IPS-15b (cell line): ENCODE measurements at regions not wholly inside any gene's neighbourhood (a gene's known extent, or its start where the extent isn't known, plus 50 kb on each side); places are given as distances from the start of the nearest gene placed in this dataset.

ENCODE experiments used
- H3K27me3 ChIP-seq: one replicate; pipeline ENCODE4 v1.6.1; 2013; ENCODE audit warnings: low read length; ENCODE audit not compliant: control insufficient read depth, insufficient read depth
- H3K36me3 ChIP-seq: one replicate; pipeline ENCODE4 v1.6.1; 2013; ENCODE audit warnings: low read length; ENCODE audit not compliant: control insufficient read depth, insufficient read depth
- H3K4me1 ChIP-seq: one replicate; pipeline ENCODE4 v1.6.1; 2013; ENCODE audit warnings: mild to moderate bottlenecking, low read length; ENCODE audit not compliant: control insufficient read depth, insufficient read depth
- H3K4me3 ChIP-seq: one replicate; pipeline ENCODE4 v1.5.1; 2013; ENCODE audit warnings: low read depth, low read length
- H3K9ac ChIP-seq: one replicate; pipeline ENCODE4 v1.6.1; 2013; ENCODE audit warnings: low read depth, mild to moderate bottlenecking, low read length
- H3K9me3 ChIP-seq: one replicate; pipeline ENCODE4 v1.6.1; 2013; ENCODE audit warnings: mild to moderate bottlenecking, low read length; ENCODE audit not compliant: control insufficient read depth, insufficient read depth

GRCh38 chr4:137106287-137106686 is 426.0 kb downstream of the PCDH18 start:
- H3K27me3 ChIP-seq, result no peaks in the 10 kb centered on the region

GRCh38 chr4:137090951-137091350 is 441.3 kb downstream of the PCDH18 start:
- Histone ChIP-seq H3K36me3 (no peaks in the 10 kb centered on the region), H3K9me3 (no peaks in the 10 kb centered on the region), H3K9ac (no peak overlapping the region), H3K27me3 (no peaks in the 10 kb centered on the region), H3K4me3 (no peak overlapping the region), H3K4me1 (no peaks in the 10 kb centered on the region)

More at GRCh38 chr4:137106287-137106686, 426.0 kb downstream of the PCDH18 start:
- Histone ChIP-seq H3K9me3 (no peaks in the 10 kb centered on the region), H3K4me3 (no peak overlapping the region), H3K9ac (no peak overlapping the region), H3K4me1 (no peaks in the 10 kb centered on the region), H3K36me3 (no peaks in the 10 kb centered on the region)

GRCh38 chr4:137083571-137084135 is 448.6 kb downstream of the PCDH18 start:
- Histone ChIP-seq H3K4me3 (no peak overlapping the region), H3K9ac (no peak overlapping the region), H3K9me3 (no peaks in the 10 kb centered on the region), H3K36me3 (no peaks in the 10 kb centered on the region), H3K4me1 (no peaks in the 10 kb centered on the region), H3K27me3 (no peaks in the 10 kb centered on the region)

- no peaks in the 10 kb centered on the region for H3K36me3 ChIP-seq
Measured at GRCh38 chr4:137082061-137082460, 450.2 kb downstream of the PCDH18 start.

GRCh38 chr4:137076908-137077307 is 455.4 kb downstream of the PCDH18 start:
- Histone ChIP-seq H3K4me3 (no peak overlapping the region), H3K9ac (no peak overlapping the region), H3K36me3 (no peaks in the 10 kb centered on the region), H3K27me3 (no peaks in the 10 kb centered on the region), H3K4me1 (no peaks in the 10 kb centered on the region), H3K9me3 (no peaks in the 10 kb centered on the region)

More at GRCh38 chr4:137082061-137082460, 450.2 kb downstream of the PCDH18 start:
- H3K4me3 ChIP-seq, result no peak overlapping the region
- no peaks in the 10 kb centered on the region for H3K27me3 ChIP-seq
- H3K9ac ChIP-seq, result no peak overlapping the region
- H3K9me3 ChIP-seq, result no peaks in the 10 kb centered on the region
- H3K4me1 ChIP-seq, result no peaks in the 10 kb centered on the region

- Histone ChIP-seq H3K9me3 (no peaks in the 10 kb centered on the region), H3K36me3 (no peaks in the 10 kb centered on the region), H3K4me3 (no peak overlapping the region), H3K27me3 (no peaks in the 10 kb centered on the region), H3K9ac (no peak overlapping the region), H3K4me1 (no peaks in the 10 kb centered on the region)
Measured at GRCh38 chr4:137075586-137075985, 456.7 kb downstream of the PCDH18 start.

- Histone ChIP-seq H3K4me3 (no peak overlapping the region), H3K9ac (no peak overlapping the region), H3K9me3 (no peaks in the 10 kb centered on the region), H3K36me3 (no peaks in the 10 kb centered on the region), H3K27me3 (no peaks in the 10 kb centered on the region), H3K4me1 (no peaks in the 10 kb centered on the region)
Measured at GRCh38 chr4:137070614-137071013, 461.7 kb downstream of the PCDH18 start.

- Histone ChIP-seq H3K4me1 (no peaks in the 10 kb centered on the region), H3K36me3 (no peaks in the 10 kb centered on the region), H3K9ac (no peak overlapping the region)
Measured at GRCh38 chr4:137069473-137069872, 462.8 kb downstream of the PCDH18 start.

GRCh38 chr4:137067735-137068134 is 464.6 kb downstream of the PCDH18 start:
- Histone ChIP-seq H3K9me3 (no peaks in the 10 kb centered on the region), H3K36me3 (no peaks in the 10 kb centered on the region), H3K9ac (no peak overlapping the region), H3K4me3 (no peak overlapping the region), H3K4me1 (no peaks in the 10 kb centered on the region), H3K27me3 (no peaks in the 10 kb centered on the region)

More at GRCh38 chr4:137069473-137069872, 462.8 kb downstream of the PCDH18 start:
- Histone ChIP-seq H3K27me3 (no peaks in the 10 kb centered on the region), H3K4me3 (no peak overlapping the region), H3K9me3 (no peaks in the 10 kb centered on the region)

- Histone ChIP-seq H3K9ac (no peak overlapping the region), H3K9me3 (no peaks in the 10 kb centered on the region), H3K27me3 (no peaks in the 10 kb centered on the region), H3K4me1 (no peaks in the 10 kb centered on the region), H3K4me3 (no peak overlapping the region), H3K36me3 (no peaks in the 10 kb centered on the region)
Measured at GRCh38 chr4:137065311-137065710, 467.0 kb downstream of the PCDH18 start.

- no peak overlapping the region for H3K9ac ChIP-seq
- no peak overlapping the region for H3K4me3 ChIP-seq
- H3K4me1 ChIP-seq, result no peaks in the 10 kb centered on the region
- no peaks in the 10 kb centered on the region for H3K9me3 ChIP-seq
- H3K27me3 ChIP-seq, result no peaks in the 10 kb centered on the region
- no peaks in the 10 kb centered on the region for H3K36me3 ChIP-seq
Measured at GRCh38 chr4:137063961-137064360, 468.3 kb downstream of the PCDH18 start.

- Histone ChIP-seq H3K27me3 (no peaks in the 10 kb centered on the region), H3K4me3 (no peak overlapping the region), H3K36me3 (no peaks in the 10 kb centered on the region), H3K9ac (no peak overlapping the region), H3K9me3 (no peaks in the 10 kb centered on the region), H3K4me1 (no peaks in the 10 kb centered on the region)
Measured at GRCh38 chr4:137043184-137043583, 489.1 kb downstream of the PCDH18 start.
